OCI-LY3 (cell line): ENCODE measurements at regions not wholly inside any gene's neighbourhood (a gene's known extent, or its start where the extent isn't known, plus 50 kb on each side); places are given as distances from the start of the nearest gene placed in this dataset.

ENCODE experiments used
- EZH2phosphoT487 ChIP-seq: fragments of 200-600 bp; shearing (Covaris generic); IDR thresholded peaks from 2 replicates; pipeline ENCODE4 v1.6.1; 2018; ENCODE audit warnings: antibody characterized with exemption, mixed run types, low read depth
- TF ChIP-seq, protein P1 (sequence below): fragments of 200-600, 300-600 bp; sonication (generic); IDR thresholded peaks from 2 replicates; pipeline ENCODE4 v1.5.1; 2014; ENCODE audit warnings: antibody characterized with exemption, low read length, low read depth

DNA sequence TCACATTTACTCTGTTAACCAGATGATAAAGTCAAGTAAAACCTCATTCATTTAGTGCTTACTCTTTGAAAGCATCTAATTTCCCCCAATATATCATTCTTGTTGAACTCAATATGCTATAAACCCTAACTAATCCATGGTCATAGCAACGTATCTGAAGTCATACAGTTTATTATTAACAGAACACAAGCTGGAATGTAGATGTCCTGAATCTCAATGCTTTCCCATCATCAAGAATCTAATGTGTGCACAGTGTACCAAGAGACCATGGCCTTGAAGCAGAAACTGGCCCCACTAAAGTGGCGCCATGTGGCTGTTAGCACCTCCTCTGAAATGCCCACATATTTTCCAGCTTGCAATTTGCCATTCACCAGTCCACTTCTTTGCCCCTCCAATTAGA, 245.8 kb downstream of the SOX9 start:
- TF ChIP-seq, protein P1, sequence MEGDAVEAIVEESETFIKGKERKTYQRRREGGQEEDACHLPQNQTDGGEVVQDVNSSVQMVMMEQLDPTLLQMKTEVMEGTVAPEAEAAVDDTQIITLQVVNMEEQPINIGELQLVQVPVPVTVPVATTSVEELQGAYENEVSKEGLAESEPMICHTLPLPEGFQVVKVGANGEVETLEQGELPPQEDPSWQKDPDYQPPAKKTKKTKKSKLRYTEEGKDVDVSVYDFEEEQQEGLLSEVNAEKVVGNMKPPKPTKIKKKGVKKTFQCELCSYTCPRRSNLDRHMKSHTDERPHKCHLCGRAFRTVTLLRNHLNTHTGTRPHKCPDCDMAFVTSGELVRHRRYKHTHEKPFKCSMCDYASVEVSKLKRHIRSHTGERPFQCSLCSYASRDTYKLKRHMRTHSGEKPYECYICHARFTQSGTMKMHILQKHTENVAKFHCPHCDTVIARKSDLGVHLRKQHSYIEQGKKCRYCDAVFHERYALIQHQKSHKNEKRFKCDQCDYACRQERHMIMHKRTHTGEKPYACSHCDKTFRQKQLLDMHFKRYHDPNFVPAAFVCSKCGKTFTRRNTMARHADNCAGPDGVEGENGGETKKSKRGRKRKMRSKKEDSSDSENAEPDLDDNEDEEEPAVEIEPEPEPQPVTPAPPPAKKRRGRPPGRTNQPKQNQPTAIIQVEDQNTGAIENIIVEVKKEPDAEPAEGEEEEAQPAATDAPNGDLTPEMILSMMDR = no peak
- TF ChIP-seq EZH2phosphoT487 = no peak
